H9 (cell line): ENCODE measurements at regions not wholly inside any gene's neighbourhood (a gene's known extent, or its start where the extent isn't known, plus 50 kb on each side); places are given as distances from the start of the nearest gene placed in this dataset.

Experiments
- DNase-seq: peaks from one replicate; pipeline ENCODE4 v3.0.0-alpha.2; 2017
- H2AFZ ChIP-seq: one replicate; pipeline ENCODE4 v1.6.1; 2013; ENCODE audit warnings: mild to moderate bottlenecking, low read length, control low read depth, moderate library complexity
- H2AK5ac ChIP-seq: 2 replicates; pipeline ENCODE4 v1.6.1; 2013; ENCODE audit warnings: low read length, control low read depth, mixed read lengths; ENCODE audit not compliant: insufficient read length
- H2BK120ac ChIP-seq: one replicate; pipeline ENCODE4 v1.6.1; 2013; ENCODE audit warnings: low read depth, mild to moderate bottlenecking, low read length, control low read depth, inconsistent platforms; ENCODE audit not compliant: poor library complexity, severe bottlenecking
- H2BK12ac ChIP-seq: 2 replicates; pipeline ENCODE4 v1.6.1; 2013; ENCODE audit warnings: low read length, control low read depth, mixed read lengths, low read depth; ENCODE audit not compliant: insufficient read length
- H2BK15ac ChIP-seq: 2 replicates; pipeline ENCODE4 v1.6.1; 2013; ENCODE audit warnings: low read depth, low read length, control low read depth
- H2BK20ac ChIP-seq: one replicate; pipeline ENCODE4 v1.6.1; 2013; ENCODE audit warnings: low read depth, mild to moderate bottlenecking, low read length, control low read depth, inconsistent platforms; ENCODE audit not compliant: poor library complexity, severe bottlenecking
- H2BK5ac ChIP-seq: 2 replicates; pipeline ENCODE4 v1.6.1; 2013; ENCODE audit warnings: low read length, control low read depth, mixed read lengths; ENCODE audit not compliant: insufficient read length
- H3K14ac ChIP-seq: 2 replicates; pipeline ENCODE4 v1.6.1; 2013; ENCODE audit warnings: low read length, control low read depth; ENCODE audit not compliant: insufficient read depth
- H3K18ac ChIP-seq: 2 replicates; pipeline ENCODE4 v1.6.1; 2013; ENCODE audit warnings: low read depth, mild to moderate bottlenecking, mixed read lengths, low read length, control low read depth; ENCODE audit not compliant: insufficient read length
- H3K23ac ChIP-seq: 2 replicates; pipeline ENCODE4 v1.6.1; 2013; ENCODE audit warnings: low read length, control low read depth, mixed read lengths, low read depth; ENCODE audit not compliant: insufficient read length
- H3K23me2 ChIP-seq: 2 replicates; pipeline ENCODE4 v1.6.1; 2013; ENCODE audit warnings: low read depth, mild to moderate bottlenecking, mixed read lengths, low read length, control low read depth; ENCODE audit not compliant: insufficient read length, poor library complexity, severe bottlenecking
- H3K27ac ChIP-seq: 2 replicates; pipeline ENCODE4 v1.5.1; 2013; ENCODE audit warnings: low read length, control low read depth, mixed read lengths, low read depth; ENCODE audit not compliant: insufficient read length
- H3K27me3 ChIP-seq: 2 replicates; pipeline ENCODE4 v1.6.1; 2013; ENCODE audit warnings: low read length, control low read depth, inconsistent platforms; ENCODE audit not compliant: insufficient read depth
- H3K4ac ChIP-seq: 2 replicates; pipeline ENCODE4 v1.6.1; 2013; ENCODE audit warnings: low read depth, mild to moderate bottlenecking, control low read depth, inconsistent platforms, low read length, moderate library complexity
- H3K4me1 ChIP-seq: 2 replicates; pipeline ENCODE4 v1.6.1; 2013; ENCODE audit warnings: low read length, control low read depth, inconsistent platforms; ENCODE audit not compliant: insufficient read depth
- H3K4me2 ChIP-seq: 2 replicates; pipeline ENCODE4 v1.6.1; 2013; ENCODE audit warnings: low read length, control low read depth, mixed read lengths; ENCODE audit not compliant: insufficient read length, insufficient read depth
- H3K56ac ChIP-seq: 2 replicates; pipeline ENCODE4 v1.6.1; 2013; ENCODE audit warnings: low read depth, mild to moderate bottlenecking, mixed read lengths, low read length, control low read depth; ENCODE audit not compliant: insufficient read length
- H3K79me1 ChIP-seq: 2 replicates; pipeline ENCODE4 v1.6.1; 2013; ENCODE audit warnings: low read depth, mild to moderate bottlenecking, moderate library complexity, low read length, control low read depth, inconsistent platforms; ENCODE audit not compliant: insufficient read depth, poor library complexity, severe bottlenecking
- H3K79me2 ChIP-seq: 2 replicates; pipeline ENCODE4 v1.6.1; 2013; ENCODE audit warnings: low read length, control low read depth, inconsistent platforms; ENCODE audit not compliant: insufficient read depth
- H3K9ac ChIP-seq: 2 replicates; pipeline ENCODE4 v1.6.1; 2013; ENCODE audit warnings: low read length, control low read depth, mixed read lengths; ENCODE audit not compliant: insufficient read length; ENCODE audit errors: extremely low read depth
- H3K9me3 ChIP-seq: one replicate; pipeline ENCODE4 v1.6.1; 2013; ENCODE audit warnings: low read depth, low read length, inconsistent platforms; ENCODE audit not compliant: control insufficient read depth
- H3T11ph ChIP-seq: one replicate; pipeline ENCODE4 v1.6.1; 2013; ENCODE audit warnings: mild to moderate bottlenecking, low read length, control low read depth, inconsistent platforms
- H4K20me1 ChIP-seq: one replicate; pipeline ENCODE4 v1.6.1; 2013; ENCODE audit not compliant: control insufficient read depth, insufficient read length, insufficient read depth
- H4K5ac ChIP-seq: 2 replicates; pipeline ENCODE4 v1.6.1; 2013; ENCODE audit warnings: low read depth, mild to moderate bottlenecking, mixed read lengths, low read length, control low read depth; ENCODE audit not compliant: insufficient read length
- H4K8ac ChIP-seq: replicated peaks from 2 replicates; pipeline ENCODE4 v1.6.1; 2013; ENCODE audit warnings: low read length, control low read depth, mixed read lengths, low read depth; ENCODE audit not compliant: insufficient read length
- H4K91ac ChIP-seq: 2 replicates; pipeline ENCODE4 v1.6.1; 2013; ENCODE audit warnings: low read depth, mild to moderate bottlenecking, moderate library complexity, mixed read lengths, low read length, control low read depth; ENCODE audit not compliant: insufficient read length
- H3K27ac Mint-ChIP-seq, 3 experiments: 2 replicates in 2 of 3; 3 replicates in 1 of 3; pipeline ENCODE4 v1.8.0; 2020 to 2021; ENCODE audit warnings: mixed read lengths in 3 of 3, mild to moderate bottlenecking in 1 of 3, moderate library complexity in 1 of 3
- H3K27me3 Mint-ChIP-seq: 2 replicates; pipeline ENCODE4 v1.8.0; 2021; ENCODE audit warnings: low read depth, mild to moderate bottlenecking, moderate library complexity, mixed read lengths
- H3K36me3 Mint-ChIP-seq, 3 experiments: 2 replicates in 2 of 3; 3 replicates in 1 of 3; pipeline ENCODE4 v1.8.0; 2020 to 2021; ENCODE audit warnings: low read depth in 3 of 3, mixed read lengths in 3 of 3; ENCODE audit not compliant: insufficient read depth in 1 of 3
- H3K4me1 Mint-ChIP-seq, 2 experiments: 2 replicates each; pipeline ENCODE4 v1.8.0; 2020; ENCODE audit warnings: mixed read lengths in 2 of 2
- H3K4me3 Mint-ChIP-seq, 2 experiments: 2 replicates in 1 of 2; 3 replicates in 1 of 2; pipeline ENCODE4 v1.8.0; 2020 to 2021; ENCODE audit warnings: mild to moderate bottlenecking in 2 of 2, mixed read lengths in 2 of 2, moderate library complexity in 1 of 2
- H3K9me3 Mint-ChIP-seq, 2 experiments: 2 replicates in 1 of 2; 3 replicates in 1 of 2; pipeline ENCODE4 v1.8.0; 2020; ENCODE audit warnings: mild to moderate bottlenecking in 2 of 2, mixed read lengths in 2 of 2, moderate library complexity in 1 of 2
- WGBS: extraction: QIAGEN DNeasy Blood & Tissue Kit; methylation state at CpG from one replicate; pipeline ENCODE4 v1.1.7; 2013; ENCODE audit warnings: missing lambda C conversion rate, low lambda C conversion rate, mixed read lengths; ENCODE audit not compliant: insufficient read length; ENCODE audit errors: extremely low coverage; 5-methylcytosine and 5-hydroxymethylcytosine counted together
- TF ChIP-seq, protein P1 (sequence below): fragments of 200-600 bp; sonication (generic); conservative IDR thresholded peaks from 3 replicates; pipeline ENCODE4 v1.8.0; 2021; ENCODE audit warnings: antibody characterized with exemption, mild to moderate bottlenecking

DNA sequence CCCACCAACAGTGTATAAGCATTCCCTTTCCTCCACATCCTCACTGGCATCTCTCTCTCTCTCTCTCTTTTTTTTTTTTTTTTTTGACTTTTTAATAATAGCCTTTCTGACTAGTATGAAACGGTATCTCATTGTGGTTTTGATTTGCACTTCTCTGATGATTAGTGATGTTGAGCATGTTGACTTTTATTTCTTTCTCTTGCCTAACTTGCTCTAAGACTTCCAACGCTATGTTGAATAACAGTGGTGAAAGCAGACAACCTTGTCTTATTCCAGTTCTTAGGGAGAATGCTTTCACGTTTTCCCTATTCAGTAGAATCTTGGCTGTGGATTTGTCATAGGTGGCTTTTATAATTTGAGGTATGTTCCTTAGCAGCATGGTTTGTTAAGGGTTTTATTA lies 249.4 kb upstream of the MDFIC2 start:
- Mint-ChIP-seq H3K36me3 (no peaks in the 10 kb centered on the region; a peak in 1 of 7 replicates), H3K4me3 (no peak overlapping the region), H3K4me1 (peaks cover 0 to 4% of the 10 kb centered on the region in 2 experiments; a peak in 3 of 4 replicates), H3K27ac (no peak overlapping the region), H3K27me3 (no peaks in the 10 kb centered on the region; the same call in 1 of the 2 replicates), H3K9me3 (no peaks in the 10 kb centered on the region)
- no peak overlapping the region for H3T11ph ChIP-seq
- H4K20me1 ChIP-seq = no peaks in the 10 kb centered on the region
- WGBS = no CpG with 5 or more reads among the region's 3 CpGs
- no peak overlapping the region for H2BK5ac ChIP-seq
- H3K27me3 ChIP-seq = no peaks in the 10 kb centered on the region
- H3K23me2 ChIP-seq = no peaks in the 10 kb centered on the region
- no peak overlapping the region for H3K4ac ChIP-seq
- no peak overlapping the region for H3K14ac ChIP-seq
- no peak overlapping the region for H2BK15ac ChIP-seq
- H4K91ac ChIP-seq = no peak overlapping the region
- DNase-seq = no peak
- H3K79me2 ChIP-seq = no peaks in the 10 kb centered on the region
- no peak overlapping the region for H3K9ac ChIP-seq
- H3K79me1 ChIP-seq = no peaks in the 10 kb centered on the region
- no peak overlapping the region for H2BK20ac ChIP-seq
- no peak overlapping the region for H2BK120ac ChIP-seq
- no peak overlapping the region for H3K27ac ChIP-seq
- no peak overlapping the region for H2AFZ ChIP-seq
- no peak overlapping the region for H4K5ac ChIP-seq
- TF ChIP-seq, protein P1, sequence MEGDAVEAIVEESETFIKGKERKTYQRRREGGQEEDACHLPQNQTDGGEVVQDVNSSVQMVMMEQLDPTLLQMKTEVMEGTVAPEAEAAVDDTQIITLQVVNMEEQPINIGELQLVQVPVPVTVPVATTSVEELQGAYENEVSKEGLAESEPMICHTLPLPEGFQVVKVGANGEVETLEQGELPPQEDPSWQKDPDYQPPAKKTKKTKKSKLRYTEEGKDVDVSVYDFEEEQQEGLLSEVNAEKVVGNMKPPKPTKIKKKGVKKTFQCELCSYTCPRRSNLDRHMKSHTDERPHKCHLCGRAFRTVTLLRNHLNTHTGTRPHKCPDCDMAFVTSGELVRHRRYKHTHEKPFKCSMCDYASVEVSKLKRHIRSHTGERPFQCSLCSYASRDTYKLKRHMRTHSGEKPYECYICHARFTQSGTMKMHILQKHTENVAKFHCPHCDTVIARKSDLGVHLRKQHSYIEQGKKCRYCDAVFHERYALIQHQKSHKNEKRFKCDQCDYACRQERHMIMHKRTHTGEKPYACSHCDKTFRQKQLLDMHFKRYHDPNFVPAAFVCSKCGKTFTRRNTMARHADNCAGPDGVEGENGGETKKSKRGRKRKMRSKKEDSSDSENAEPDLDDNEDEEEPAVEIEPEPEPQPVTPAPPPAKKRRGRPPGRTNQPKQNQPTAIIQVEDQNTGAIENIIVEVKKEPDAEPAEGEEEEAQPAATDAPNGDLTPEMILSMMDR = no peak
- no peaks in the 10 kb centered on the region for H3K4me1 ChIP-seq
- no peak overlapping the region for H4K8ac ChIP-seq
- no peak overlapping the region for H2AK5ac ChIP-seq
- H2BK12ac ChIP-seq = no peak overlapping the region
- H3K9me3 ChIP-seq = no peaks in the 10 kb centered on the region
- H3K23ac ChIP-seq = no peak overlapping the region
- no peak overlapping the region for H3K4me2 ChIP-seq
- H3K18ac ChIP-seq = no peak overlapping the region
- no peak overlapping the region for H3K56ac ChIP-seq
